Fibroblast of lung (primary cell): ENCODE measurements at regions not wholly inside any gene's neighbourhood (a gene's known extent, or its start where the extent isn't known, plus 50 kb on each side); places are given as distances from the start of the nearest gene placed in this dataset.

Source experiments
- DNase-seq, 2 donors: peaks; one replicate each; pipeline versions ENCODE4 v3.0.0 to v3.0.0-alpha.2; 2010; ENCODE audit warnings: low read depth in 2 of 2
- H2AFZ ChIP-seq: 2 replicates; pipeline ENCODE4 v1.5.1; 2012; ENCODE audit warnings: low read length, control low read depth, inconsistent platforms
- H3K27ac ChIP-seq: 2 replicates; pipeline ENCODE4 v1.5.1; 2011; ENCODE audit warnings: low read length, control low read depth; ENCODE audit not compliant: insufficient read depth
- H3K27me3 ChIP-seq: 2 replicates; pipeline ENCODE4 v1.5.1; 2011; ENCODE audit warnings: mild to moderate bottlenecking, low read length; ENCODE audit not compliant: control insufficient read depth, insufficient read depth
- H3K36me3 ChIP-seq: 2 replicates; pipeline ENCODE4 v1.5.1; 2011; ENCODE audit warnings: low read length; ENCODE audit not compliant: control insufficient read depth, insufficient read depth
- H3K4me1 ChIP-seq: 2 replicates; pipeline ENCODE4 v1.5.1; 2011; ENCODE audit warnings: low read length; ENCODE audit not compliant: control insufficient read depth, insufficient read depth; ENCODE audit errors: extremely low read depth
- H3K4me2 ChIP-seq: 2 replicates; pipeline ENCODE4 v1.5.1; 2011; ENCODE audit warnings: low read length, control low read depth; ENCODE audit not compliant: insufficient read depth; ENCODE audit errors: extremely low read depth
- H3K4me3 ChIP-seq, 4 experiments: fragments of 200-600 bp in 1 of 4; sonication (generic) in 1 of 4; replicated peaks in 1 of 4; 2 replicates each; pipeline ENCODE4 v1.5.1; 2011 to 2016; ENCODE audit warnings: low read length in 4 of 4, low read depth in 3 of 4, mild to moderate bottlenecking in 3 of 4, control low read depth in 2 of 4, inconsistent platforms in 1 of 4, mixed read lengths in 1 of 4; ENCODE audit not compliant: insufficient read depth in 1 of 4; ENCODE audit errors: control extremely low read depth in 1 of 4
- H3K79me2 ChIP-seq: 2 replicates; pipeline ENCODE4 v1.5.1; 2012; ENCODE audit warnings: mild to moderate bottlenecking, low read length, inconsistent platforms; ENCODE audit not compliant: control insufficient read depth, insufficient read depth
- H3K9ac ChIP-seq: 2 replicates; pipeline ENCODE4 v1.5.1; 2011; ENCODE audit warnings: mild to moderate bottlenecking, low read length, control low read depth; ENCODE audit not compliant: insufficient read depth
- H3K9me3 ChIP-seq: 2 replicates; pipeline ENCODE4 v1.5.1; 2012; ENCODE audit warnings: low read depth, low read length; ENCODE audit not compliant: control insufficient read depth, insufficient read depth
- H4K20me1 ChIP-seq: 2 replicates; pipeline ENCODE4 v1.5.1; 2011; ENCODE audit warnings: low read length; ENCODE audit not compliant: control insufficient read depth, insufficient read depth; ENCODE audit errors: extremely low read depth
- CTCF ChIP-seq, 2 donors: IDR thresholded peaks in 1 of 2; conservative IDR thresholded peaks in 1 of 2; 1 replicate in 1 of 2; 2 replicates in 1 of 2; pipeline ENCODE4 v1.5.1; 2011 to 2012; ENCODE audit warnings: low read length in 2 of 2, control low read depth in 1 of 2, inconsistent platforms in 1 of 2, low read depth in 1 of 2, mild to moderate bottlenecking in 1 of 2
- EZH2 ChIP-seq: IDR thresholded peaks from 2 replicates; pipeline ENCODE4 v1.5.1; 2012; ENCODE audit warnings: low read length, control low read depth, mild to moderate bottlenecking; ENCODE audit errors: missing control alignments

GRCh38 chr1:221869779-221870178 lies 127.9 kb upstream of the DUSP10 start:
- DNase-seq, result peak; percentile 25 to 72
- peaks cover 24% of the 10 kb centered on the region for H3K4me1 ChIP-seq
- no peak overlapping the region for H3K4me3 ChIP-seq
- H2AFZ ChIP-seq, result no peak overlapping the region
- TF ChIP-seq EZH2, result no peak
- TF ChIP-seq CTCF (conservative IDR thresholded peaks at IDR 0.05 in 1 of 2, IDR thresholded peaks at IDR 0.05 in 1 of 2; ENCODE audit: low read depth in 1 of 2, low read length in 2 of 2), result no peak
- H3K4me2 ChIP-seq, result no peak overlapping the region
- no peaks in the 10 kb centered on the region for H3K79me2 ChIP-seq
- no peaks in the 10 kb centered on the region for H4K20me1 ChIP-seq
- no peak overlapping the region for H3K27ac ChIP-seq
- no peaks in the 10 kb centered on the region for H3K9me3 ChIP-seq
- H3K36me3 ChIP-seq, result no peaks in the 10 kb centered on the region
- H3K27me3 ChIP-seq, result no peaks in the 10 kb centered on the region
- H3K9ac ChIP-seq, result no peak overlapping the region

GRCh38 chr1:221868593-221869303 lies 126.9 kb upstream of the DUSP10 start:
- Histone ChIP-seq H3K79me2 (no peaks in the 10 kb centered on the region), H3K4me2 (peak overlapping the region; percentile 51), H2AFZ (no peak overlapping the region), H3K9me3 (no peaks in the 10 kb centered on the region), H3K4me3 (no peak overlapping the region), H3K27ac (peak overlapping the region; percentile 57), H3K27me3 (no peaks in the 10 kb centered on the region), H4K20me1 (no peaks in the 10 kb centered on the region), H3K9ac (no peak overlapping the region), H3K4me1 (peaks cover 15% of the 10 kb centered on the region), H3K36me3 (no peaks in the 10 kb centered on the region)
- TF ChIP-seq CTCF (conservative IDR thresholded peaks at IDR 0.05 in 1 of 2, IDR thresholded peaks at IDR 0.05 in 1 of 2; ENCODE audit: low read depth in 1 of 2, low read length in 2 of 2) (no peak), EZH2 (no peak)
- DNase-seq, result peak; percentile 83 to 89

GRCh38 chr1:221867003-221867402 lies 125.1 kb upstream of the DUSP10 start:
- no peak for DNase-seq
- Histone ChIP-seq H3K27ac (no peak overlapping the region), H4K20me1 (no peaks in the 10 kb centered on the region), H3K79me2 (no peaks in the 10 kb centered on the region), H3K4me2 (no peak overlapping the region), H3K4me3 (no peak overlapping the region), H3K4me1 (peaks cover 12% of the 10 kb centered on the region), H3K9me3 (no peaks in the 10 kb centered on the region), H3K36me3 (no peaks in the 10 kb centered on the region), H2AFZ (no peak overlapping the region), H3K9ac (no peak overlapping the region), H3K27me3 (no peaks in the 10 kb centered on the region)
- TF ChIP-seq EZH2, result no peak
- no peak for TF ChIP-seq CTCF (conservative IDR thresholded peaks at IDR 0.05 in 1 of 2, IDR thresholded peaks at IDR 0.05 in 1 of 2; ENCODE audit: low read depth in 1 of 2, low read length in 2 of 2)
